IPS DF 6.9 (cell line): ENCODE measurements at regions not wholly inside any gene's neighbourhood (a gene's known extent, or its start where the extent isn't known, plus 50 kb on each side); places are given as distances from the start of the nearest gene placed in this dataset.

ENCODE experiments used
- DNase-seq: peaks from one replicate; pipeline ENCODE4 v3.0.0-alpha.2; 2013; ENCODE audit warnings: low read depth, low spot score
- H3K27ac ChIP-seq: one replicate; pipeline ENCODE4 v1.5.1; 2013; ENCODE audit warnings: low read length, control low read depth
- H3K27me3 ChIP-seq: 2 replicates; pipeline ENCODE4 v1.6.1; 2013; ENCODE audit warnings: mild to moderate bottlenecking, low read length; ENCODE audit not compliant: control insufficient read depth, insufficient read depth
- H3K36me3 ChIP-seq: 2 replicates; pipeline ENCODE4 v1.6.1; 2013; ENCODE audit warnings: low read length; ENCODE audit not compliant: control insufficient read depth, insufficient read depth
- H3K4me1 ChIP-seq: 2 replicates; pipeline ENCODE4 v1.6.1; 2013; ENCODE audit warnings: low read length; ENCODE audit not compliant: control insufficient read depth, insufficient read depth
- H3K4me3 ChIP-seq: 2 replicates; pipeline ENCODE4 v1.5.1; 2013; ENCODE audit warnings: mild to moderate bottlenecking, low read length
- H3K9me3 ChIP-seq: 2 replicates; pipeline ENCODE4 v1.6.1; 2013; ENCODE audit warnings: low read length, inconsistent platforms; ENCODE audit not compliant: control insufficient read depth, insufficient read depth
- WGBS: extraction: QIAGEN DNeasy Blood & Tissue Kit; methylation state at CpG from one replicate; pipeline ENCODE4 v1.1.7; 2013; ENCODE audit warnings: mixed read lengths, missing lambda C conversion rate; ENCODE audit not compliant: insufficient read length, insufficient coverage; 5-methylcytosine and 5-hydroxymethylcytosine counted together

- Histone ChIP-seq H3K4me3 (no peak overlapping the region), H3K4me1 (no peaks in the 10 kb centered on the region), H3K27me3 (no peaks in the 10 kb centered on the region), H3K36me3 (no peaks in the 10 kb centered on the region), H3K9me3 (no peaks in the 10 kb centered on the region), H3K27ac (no peak overlapping the region)
- no CpG with 5 or more reads among the region's 2 CpGs for WGBS
- DNase-seq = no peak
These were observed 360.6 kb upstream of the KITLG start for GRCh38 chr12:88940854-88941253.

- no peaks in the 10 kb centered on the region for H3K36me3 ChIP-seq
- no peak overlapping the region for H3K27ac ChIP-seq
- no peaks in the 10 kb centered on the region for H3K27me3 ChIP-seq
- DNase-seq = no peak
- no peaks in the 10 kb centered on the region for H3K9me3 ChIP-seq
- WGBS = no CpG with 5 or more reads among the region's 3 CpGs
- no peaks in the 10 kb centered on the region; the same call in 1 of the 2 replicates for H3K4me1 ChIP-seq
- no peak overlapping the region for H3K4me3 ChIP-seq
These were observed 355.6 kb upstream of the KITLG start for GRCh38 chr12:88935856-88936255.

DNA sequence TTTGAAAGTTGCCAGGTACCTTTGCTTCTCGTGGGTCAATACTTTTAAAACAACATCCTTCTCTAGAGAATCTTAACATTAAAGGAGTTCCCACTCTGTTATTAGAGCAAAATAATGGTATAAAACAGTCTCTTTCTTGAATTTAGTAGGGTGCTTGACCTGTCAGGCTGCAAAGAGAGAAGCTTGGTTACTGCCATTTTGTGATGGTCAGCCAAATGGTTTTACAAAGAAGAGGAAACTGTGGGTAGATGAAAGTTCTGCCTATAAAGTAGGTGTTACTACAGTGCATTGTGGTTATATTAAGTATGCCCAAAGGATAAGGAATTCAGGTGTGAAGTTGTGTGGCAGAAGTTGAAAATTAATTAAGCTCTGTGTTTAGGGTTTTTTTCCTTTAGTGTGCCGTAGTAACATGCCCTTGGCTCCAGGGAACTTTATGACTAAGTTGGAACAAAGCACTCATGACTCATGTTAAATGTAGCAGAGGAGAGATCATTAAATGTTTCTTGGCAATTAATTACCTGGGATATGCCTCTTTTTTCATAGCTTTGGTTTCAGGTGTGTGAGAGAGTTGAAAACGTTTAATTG lies 354.0 kb upstream of the KITLG start:
- no peak for DNase-seq
- H3K27me3 ChIP-seq = no peaks in the 10 kb centered on the region
- H3K4me1 ChIP-seq = no peaks in the 10 kb centered on the region; the same call in 1 of the 2 replicates
- no CpG with 5 or more reads among the region's 3 CpGs for WGBS
- no peaks in the 10 kb centered on the region for H3K36me3 ChIP-seq
- no peaks in the 10 kb centered on the region for H3K9me3 ChIP-seq
- no peak overlapping the region for H3K4me3 ChIP-seq
- H3K27ac ChIP-seq = no peak overlapping the region

DNA sequence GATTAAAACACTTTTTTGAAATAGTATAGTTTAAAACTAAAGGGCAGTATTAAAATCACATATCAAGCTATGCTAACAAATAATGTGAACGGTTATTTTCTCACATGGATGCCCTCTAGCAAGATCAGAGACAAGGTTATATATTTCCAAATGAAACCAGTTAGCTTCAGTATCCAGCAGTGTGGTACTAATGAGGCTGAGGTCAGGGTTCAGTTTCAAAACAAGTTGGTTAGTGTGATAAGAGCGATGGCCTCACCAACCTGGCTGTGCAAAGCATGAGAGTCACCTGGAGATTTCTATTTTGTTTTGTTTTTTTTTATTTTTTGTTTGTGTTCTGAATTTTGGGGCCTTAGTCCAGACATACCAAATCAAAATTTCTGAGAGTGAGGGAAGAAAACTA lies 352.2 kb upstream of the KITLG start:
- Histone ChIP-seq H3K27me3 (no peaks in the 10 kb centered on the region), H3K9me3 (no peaks in the 10 kb centered on the region), H3K36me3 (no peaks in the 10 kb centered on the region), H3K4me3 (no peak overlapping the region), H3K27ac (no peak overlapping the region), H3K4me1 (no peaks in the 10 kb centered on the region; the same call in 1 of the 2 replicates)
- WGBS = no CpG with 5 or more reads among the region's 2 CpGs
- no peak for DNase-seq

- no peak overlapping the region for H3K27ac ChIP-seq
- DNase-seq = no peak
- H3K4me1 ChIP-seq = no peaks in the 10 kb centered on the region; the same call in 1 of the 2 replicates
- no peaks in the 10 kb centered on the region for H3K36me3 ChIP-seq
- H3K9me3 ChIP-seq = no peaks in the 10 kb centered on the region
- no peak overlapping the region for H3K4me3 ChIP-seq
- no peaks in the 10 kb centered on the region for H3K27me3 ChIP-seq
- no CpG with 5 or more reads among the region's 3 CpGs for WGBS
These were observed 351.3 kb upstream of the KITLG start for GRCh38 chr12:88931598-88931997.

GRCh38 chr12:88925454-88925853 lies 345.2 kb upstream of the KITLG start:
- no peak for DNase-seq
- Histone ChIP-seq H3K27me3 (no peaks in the 10 kb centered on the region), H3K4me1 (no peaks in the 10 kb centered on the region), H3K27ac (no peak overlapping the region), H3K9me3 (no peaks in the 10 kb centered on the region), H3K4me3 (no peak overlapping the region), H3K36me3 (no peaks in the 10 kb centered on the region)

GRCh38 chr12:88924162-88924561 lies 343.9 kb upstream of the KITLG start:
- no peaks in the 10 kb centered on the region for H3K4me1 ChIP-seq
- WGBS = no CpG with 5 or more reads among the region's 4 CpGs
- no peak overlapping the region for H3K27ac ChIP-seq

DNA sequence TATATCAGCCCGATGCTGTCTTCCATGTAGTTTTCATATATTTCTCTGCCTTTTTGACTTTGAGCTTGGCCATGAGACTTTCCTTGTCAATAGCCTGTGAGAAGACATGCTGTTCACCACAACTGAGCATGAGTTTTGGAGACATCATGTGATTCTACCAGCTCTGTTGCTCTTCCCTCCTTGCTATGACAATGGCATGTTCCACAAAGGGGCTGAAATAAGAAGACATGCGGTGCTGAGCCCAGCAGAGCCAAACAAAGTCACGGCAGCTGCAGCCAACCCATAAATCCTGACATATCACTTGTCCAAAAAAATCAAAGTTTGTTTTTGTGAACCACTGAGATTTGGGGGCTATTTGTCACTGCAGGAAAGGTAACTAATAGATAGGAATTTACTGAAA lies 343.4 kb upstream of the KITLG start:
- Histone ChIP-seq H3K27ac (no peak overlapping the region), H3K27me3 (no peaks in the 10 kb centered on the region), H3K36me3 (no peaks in the 10 kb centered on the region), H3K4me1 (no peaks in the 10 kb centered on the region), H3K4me3 (no peak overlapping the region), H3K9me3 (no peaks in the 10 kb centered on the region)
- no CpG with 5 or more reads among the region's 3 CpGs for WGBS
- DNase-seq = no peak

More at GRCh38 chr12:88924162-88924561, 343.9 kb upstream of the KITLG start:
- no peak overlapping the region for H3K4me3 ChIP-seq
- H3K36me3 ChIP-seq = no peaks in the 10 kb centered on the region
- no peaks in the 10 kb centered on the region for H3K27me3 ChIP-seq
- no peaks in the 10 kb centered on the region for H3K9me3 ChIP-seq
- no peak for DNase-seq

DNA sequence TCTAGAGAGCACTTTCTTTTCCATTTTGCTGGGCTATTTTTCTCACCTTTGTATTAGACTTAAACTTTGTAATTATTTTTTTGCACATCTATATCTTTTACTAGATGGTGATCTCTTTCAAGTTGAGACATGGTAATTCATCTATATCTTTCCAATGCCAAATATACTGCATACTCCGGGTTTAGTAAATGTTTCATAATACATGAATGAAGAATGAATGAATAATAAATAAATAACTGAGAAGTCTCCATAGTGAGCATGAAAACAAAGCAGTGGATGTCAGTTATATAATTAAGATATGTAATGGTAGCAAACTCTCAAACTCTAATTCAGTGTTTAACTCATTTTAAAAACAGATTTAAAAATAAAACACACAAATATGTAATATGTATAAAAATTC lies 342.5 kb upstream of the KITLG start:
- no CpG with 5 or more reads among the region's 1 CpG for WGBS
- no peak for DNase-seq
- Histone ChIP-seq H3K4me1 (no peaks in the 10 kb centered on the region), H3K27me3 (no peaks in the 10 kb centered on the region), H3K27ac (no peak overlapping the region), H3K36me3 (no peaks in the 10 kb centered on the region), H3K4me3 (no peak overlapping the region), H3K9me3 (no peaks in the 10 kb centered on the region)

- Histone ChIP-seq H3K27me3 (no peaks in the 10 kb centered on the region), H3K9me3 (no peaks in the 10 kb centered on the region), H3K4me3 (no peak overlapping the region), H3K36me3 (no peaks in the 10 kb centered on the region), H3K4me1 (no peaks in the 10 kb centered on the region; the same call in 1 of the 2 replicates), H3K27ac (no peak overlapping the region)
- no CpG with 5 or more reads among the region's 3 CpGs for WGBS
- no peak for DNase-seq
These were observed 341.7 kb upstream of the KITLG start for GRCh38 chr12:88921890-88922532.

DNA sequence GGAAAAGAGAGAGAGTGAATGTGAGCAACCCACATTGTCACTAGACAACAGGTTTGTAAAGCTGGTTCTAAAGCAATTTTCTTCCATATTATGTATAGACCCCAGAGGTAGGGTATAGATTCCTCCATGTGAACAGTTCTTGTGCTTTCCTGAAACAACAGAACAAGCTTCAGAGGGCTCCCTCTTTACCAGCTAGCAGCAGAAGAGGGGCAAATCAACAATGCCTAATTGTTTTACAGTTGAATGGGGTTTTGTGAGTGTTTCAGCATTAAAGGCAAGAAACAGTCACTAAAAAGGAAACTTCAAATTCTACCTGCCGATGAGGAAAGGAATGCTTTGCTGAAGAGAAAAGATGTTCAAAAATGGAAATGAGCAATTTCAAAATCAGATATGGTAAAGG lies 341.2 kb upstream of the KITLG start:
- no peaks in the 10 kb centered on the region for H3K9me3 ChIP-seq
- no peaks in the 10 kb centered on the region for H3K27me3 ChIP-seq
- DNase-seq = no peak
- no CpG with 5 or more reads among the region's 1 CpG for WGBS
- H3K4me1 ChIP-seq = no peaks in the 10 kb centered on the region; the same call in 1 of the 2 replicates
- H3K36me3 ChIP-seq = no peaks in the 10 kb centered on the region
- H3K27ac ChIP-seq = no peak overlapping the region
- H3K4me3 ChIP-seq = no peak overlapping the region
